ENCODE measurements at regions not wholly inside any gene's neighbourhood (a gene's known extent, or its start where the extent isn't known, plus 50 kb on each side); places are given as distances from the start of the nearest gene placed in this dataset.

GRCh38 chr20:60877071-60877857 lies 374.8 kb upstream of the CDH4 start:
- peaks cover 37% of the 10 kb centered on the region for H3K27me3 ChIP-seq (ENCODE audit: low read depth)
- peaks cover 3% of the 10 kb centered on the region for H3K4me1 ChIP-seq
- intact Hi-C loops (cut with micrococcal nuclease), result no loop called here
- no peak overlapping the region for H3K27ac ChIP-seq (replicated peaks)
- H3K9me3 ChIP-seq (replicated peaks), result no peaks in the 10 kb centered on the region
- no peak overlapping the region for H3K4me3 ChIP-seq
- no peaks in the 10 kb centered on the region for H3K36me3 ChIP-seq
- TF ChIP-seq CTCF (IDR thresholded peaks at IDR 0.05; ENCODE audit: borderline replicate concordance), result no peak
- DNase-seq, result no peak

- Histone ChIP-seq H3K9me3 (replicated peaks) (no peaks in the 10 kb centered on the region), H3K4me1 (no peaks in the 10 kb centered on the region), H3K27ac (replicated peaks) (no peak overlapping the region), H3K27me3 (ENCODE audit: low read depth) (peaks cover 47% of the 10 kb centered on the region), H3K4me3 (no peak overlapping the region), H3K36me3 (no peaks in the 10 kb centered on the region)
- TF ChIP-seq CTCF (IDR thresholded peaks at IDR 0.05; ENCODE audit: borderline replicate concordance), result no peak
- no peak for DNase-seq
- intact Hi-C loops (cut with micrococcal nuclease), result no loop called here
These were observed 369.2 kb upstream of the CDH4 start for GRCh38 chr20:60882836-60883235.

GRCh38 chr20:60883496-60883895 lies 368.6 kb upstream of the CDH4 start:
- Histone ChIP-seq H3K4me1 (no peaks in the 10 kb centered on the region), H3K4me3 (no peak overlapping the region), H3K27ac (replicated peaks) (no peak overlapping the region), H3K36me3 (no peaks in the 10 kb centered on the region), H3K9me3 (replicated peaks) (no peaks in the 10 kb centered on the region), H3K27me3 (ENCODE audit: low read depth) (peaks cover 42% of the 10 kb centered on the region)
- DNase-seq, result no peak
- intact Hi-C loops (cut with micrococcal nuclease), result no loop called here
- no peak for TF ChIP-seq CTCF (IDR thresholded peaks at IDR 0.05; ENCODE audit: borderline replicate concordance)

GRCh38 chr20:60884277-60884676 lies 367.8 kb upstream of the CDH4 start:
- Histone ChIP-seq H3K4me1 (no peaks in the 10 kb centered on the region), H3K4me3 (no peak overlapping the region), H3K36me3 (no peaks in the 10 kb centered on the region), H3K9me3 (replicated peaks) (no peaks in the 10 kb centered on the region), H3K27me3 (ENCODE audit: low read depth) (peaks cover 38% of the 10 kb centered on the region), H3K27ac (replicated peaks) (no peak overlapping the region)
- intact Hi-C loops (cut with micrococcal nuclease), result no loop called here
- TF ChIP-seq CTCF (IDR thresholded peaks at IDR 0.05; ENCODE audit: borderline replicate concordance), result no peak
- DNase-seq, result no peak

- H3K9me3 ChIP-seq (replicated peaks), result no peaks in the 10 kb centered on the region
- intact Hi-C loops (cut with micrococcal nuclease), result no loop called here
- DNase-seq, result no peak
- no peaks in the 10 kb centered on the region for H3K36me3 ChIP-seq
- H3K27ac ChIP-seq (replicated peaks), result no peak overlapping the region
- H3K4me3 ChIP-seq, result no peak overlapping the region
- peaks cover 25% of the 10 kb centered on the region for H3K27me3 ChIP-seq (ENCODE audit: low read depth)
- TF ChIP-seq CTCF (IDR thresholded peaks at IDR 0.05; ENCODE audit: borderline replicate concordance), result no peak
- no peaks in the 10 kb centered on the region for H3K4me1 ChIP-seq
These were observed 363.3 kb upstream of the CDH4 start for GRCh38 chr20:60888771-60889170.
